Chondrocyte (in vitro differentiated cells): ENCODE measurements at regions not wholly inside any gene's neighbourhood (a gene's known extent, or its start where the extent isn't known, plus 50 kb on each side); places are given as distances from the start of the nearest gene placed in this dataset.

Experiments
- DNase-seq: peaks from one replicate; pipeline ENCODE4 v3.0.0; 2021; ENCODE audit warnings: mixed read lengths, low spot score
- H3K27ac Mint-ChIP-seq: one replicate; pipeline ENCODE4 v1.8.0; 2021; ENCODE audit warnings: mild to moderate bottlenecking, moderate library complexity, mixed read lengths; ENCODE audit not compliant: unreplicated experiment
- H3K27me3 Mint-ChIP-seq: 2 replicates; pipeline ENCODE4 v1.8.0; 2021; ENCODE audit warnings: low read depth, mixed read lengths
- H3K36me3 Mint-ChIP-seq: 2 replicates; pipeline ENCODE4 v1.8.0; 2021; ENCODE audit warnings: low read depth, mixed read lengths
- H3K4me1 Mint-ChIP-seq: 2 replicates; pipeline ENCODE4 v1.8.0; 2021; ENCODE audit warnings: low read depth, mild to moderate bottlenecking, mixed read lengths
- H3K4me3 Mint-ChIP-seq: one replicate; pipeline ENCODE4 v1.8.0; 2021; ENCODE audit warnings: mild to moderate bottlenecking, moderate library complexity, mixed read lengths; ENCODE audit not compliant: unreplicated experiment
- H3K9me3 Mint-ChIP-seq: 2 replicates; pipeline ENCODE4 v1.8.0; 2021; ENCODE audit warnings: low read depth, mixed read lengths
- CTCF ChIP-seq: fragments of 200-600 bp; sonication (generic); IDR thresholded peaks from 2 replicates; pipeline ENCODE4 v1.5.0; 2021; ENCODE audit warnings: antibody characterized with exemption, mild to moderate bottlenecking, moderate library complexity

GRCh38 chr6:56005426-56005825 lies 130.0 kb upstream of the BMP5 start:
- no peak for DNase-seq
- peaks cover 39% of the 10 kb centered on the region for H3K4me1 Mint-ChIP-seq
- no peak for TF ChIP-seq CTCF

GRCh38 chr6:56004426-56004825 lies 129.0 kb upstream of the BMP5 start:
- DNase-seq, result no peak
- Mint-ChIP-seq H3K4me3 (no peak overlapping the region), H3K27ac (no peak overlapping the region), H3K36me3 (no peaks in the 10 kb centered on the region), H3K27me3 (no peaks in the 10 kb centered on the region), H3K9me3 (peaks cover 12% of the 10 kb centered on the region), H3K4me1 (peaks cover 42% of the 10 kb centered on the region)
- TF ChIP-seq CTCF, result no peak

More at GRCh38 chr6:56005426-56005825, 130.0 kb upstream of the BMP5 start:
- Mint-ChIP-seq H3K27ac (peak overlapping the region; percentile 57), H3K4me3 (no peak overlapping the region), H3K36me3 (no peaks in the 10 kb centered on the region), H3K27me3 (no peaks in the 10 kb centered on the region), H3K9me3 (peaks cover 12% of the 10 kb centered on the region)

- peaks cover 47% of the 10 kb centered on the region for H3K4me1 Mint-ChIP-seq
- H3K9me3 Mint-ChIP-seq, result peaks cover 8% of the 10 kb centered on the region
- H3K27me3 Mint-ChIP-seq, result no peaks in the 10 kb centered on the region
- no peaks in the 10 kb centered on the region for H3K36me3 Mint-ChIP-seq
- no peak overlapping the region for H3K27ac Mint-ChIP-seq
- DNase-seq, result no peak
- TF ChIP-seq CTCF, result no peak
- H3K4me3 Mint-ChIP-seq, result no peak overlapping the region
Observed at GRCh38 chr6:56003616-56004015, 128.2 kb upstream of the BMP5 start.

GRCh38 chr6:56002336-56002735 lies 126.9 kb upstream of the BMP5 start:
- peaks cover 51% of the 10 kb centered on the region for H3K4me1 Mint-ChIP-seq
- peak overlapping the region; percentile 10 for H3K27ac Mint-ChIP-seq

GRCh38 chr6:55998576-55998975 lies 123.2 kb upstream of the BMP5 start:
- Mint-ChIP-seq H3K36me3 (no peaks in the 10 kb centered on the region), H3K27ac (no peak overlapping the region), H3K4me3 (no peak overlapping the region), H3K4me1 (peaks cover 29% of the 10 kb centered on the region), H3K27me3 (no peaks in the 10 kb centered on the region), H3K9me3 (peaks cover 9% of the 10 kb centered on the region)
- DNase-seq, result no peak
- TF ChIP-seq CTCF, result no peak

More at GRCh38 chr6:56002336-56002735, 126.9 kb upstream of the BMP5 start:
- Mint-ChIP-seq H3K36me3 (no peaks in the 10 kb centered on the region), H3K9me3 (peaks cover 8% of the 10 kb centered on the region), H3K27me3 (no peaks in the 10 kb centered on the region), H3K4me3 (no peak overlapping the region)
- DNase-seq, result no peak
- TF ChIP-seq CTCF, result no peak
